SK-N-SH (cell line): ENCODE measurements at regions not wholly inside any gene's neighbourhood (a gene's known extent, or its start where the extent isn't known, plus 50 kb on each side); places are given as distances from the start of the nearest gene placed in this dataset.

Experiments used
- CTCF ChIA-PET: fragments of 300-600, 350-600 bp; formaldehyde crosslinking; extraction: SDS; loops from one replicate; lab custom pipeline; 2021; lab: Yijun Ruan, JAX
- POLR2A ChIA-PET: fragments of 350-600 bp; sonication (Branson Sonifier 250); formaldehyde crosslinking; extraction: SDS; loops from one replicate; lab custom pipeline; 2020; ENCODE audit warnings: antibody characterized with exemption, inconsistent platforms; lab: Yijun Ruan, JAX
- DNase-seq: peaks from one replicate; pipeline ENCODE4 v3.0.0; 2012
- H2AFZ ChIP-seq: fragments of 200-600 bp; sonication (generic); 2 replicates; pipeline ENCODE4 v1.8.1; 2016; ENCODE audit warnings: antibody characterized with exemption, mild to moderate bottlenecking, low read depth
- H3F3A ChIP-seq: fragments of 200-600 bp; sonication (generic); replicated peaks from 2 replicates; pipeline ENCODE3; 2016; ENCODE audit warnings: antibody characterized with exemption, mild to moderate bottlenecking; ENCODE audit not compliant: insufficient read depth
- H3K27ac ChIP-seq, 2 experiments: fragments of 200-500 bp in 1 of 2; fragments of 200-600 bp in 1 of 2; sonication (Bioruptor generic) in 1 of 2; sonication (generic), shearing (Covaris generic) in 1 of 2; 2 replicates each; pipeline versions ENCODE4 v1.5.1 to v1.6.1; 2014 to 2016; ENCODE audit warnings: low read depth in 2 of 2, inconsistent platforms in 1 of 2, low read length in 1 of 2, mild to moderate bottlenecking in 1 of 2, mixed read lengths in 1 of 2
- H3K27me3 ChIP-seq: fragments of 200-600 bp; sonication (generic), shearing (Covaris generic); 2 replicates; pipeline ENCODE4 v1.6.1; 2016; ENCODE audit warnings: mixed run types; ENCODE audit not compliant: insufficient read depth
- H3K36me3 ChIP-seq, 2 experiments: fragments of 200-500 bp in 1 of 2; fragments of 200-600 bp in 1 of 2; sonication (Bioruptor generic) in 1 of 2; sonication (generic) in 1 of 2; replicated peaks in 1 of 2; 2 replicates each; pipeline versions ENCODE3 to v1.5.1; 2014 to 2016; ENCODE audit warnings: low read length in 1 of 2, mild to moderate bottlenecking in 1 of 2; ENCODE audit not compliant: insufficient read depth in 2 of 2, control insufficient read depth in 1 of 2
- H3K4me1 ChIP-seq, 2 experiments: fragments of 200-500 bp in 1 of 2; fragments of 200-600 bp in 1 of 2; sonication (Bioruptor generic) in 1 of 2; sonication (generic), shearing (Covaris generic) in 1 of 2; 2 replicates each; pipeline versions ENCODE4 v1.5.1 to v1.6.1; 2014 to 2016; ENCODE audit warnings: low read depth in 1 of 2, low read length in 1 of 2, mixed run types in 1 of 2; ENCODE audit not compliant: insufficient read depth in 2 of 2, control insufficient read depth in 1 of 2
- H3K4me2 ChIP-seq: fragments of 200-600 bp; sonication (generic), shearing (Covaris generic); 2 replicates; pipeline ENCODE4 v1.6.1; 2017; ENCODE audit warnings: mixed run types
- H3K4me3 ChIP-seq, 2 experiments: fragments of 200-500 bp in 1 of 2; fragments of 200-600 bp in 1 of 2; sonication (Bioruptor generic) in 1 of 2; sonication (generic), shearing (Covaris generic) in 1 of 2; 2 replicates each; pipeline versions ENCODE4 v1.5.1 to v1.8.1; 2014 to 2016; ENCODE audit warnings: low read depth in 2 of 2, inconsistent platforms in 1 of 2, low read length in 1 of 2, mild to moderate bottlenecking in 1 of 2, mixed read lengths in 1 of 2, moderate library complexity in 1 of 2
- H3K79me2 ChIP-seq: fragments of 200-600 bp; sonication (generic); 2 replicates; pipeline ENCODE4 v1.8.1; 2017; ENCODE audit warnings: mild to moderate bottlenecking; ENCODE audit not compliant: insufficient read depth
- H3K9ac ChIP-seq: fragments of 200-600 bp; sonication (generic); 2 replicates; pipeline ENCODE4 v1.6.1; 2017; ENCODE audit warnings: mixed run types
- H3K9me2 ChIP-seq: fragments of 200-600 bp; sonication (generic); 2 replicates; pipeline ENCODE4 v1.6.1; 2017; ENCODE audit warnings: mixed run types
- H3K9me3 ChIP-seq: fragments of 200-600 bp; sonication (generic); 2 replicates; pipeline ENCODE4 v1.6.1; 2017; ENCODE audit warnings: mixed run types, mild to moderate bottlenecking, moderate library complexity
- H4K20me1 ChIP-seq: fragments of 200-600 bp; sonication (generic); 2 replicates; pipeline ENCODE4 v1.6.1; 2017; ENCODE audit warnings: mild to moderate bottlenecking, mixed run types; ENCODE audit not compliant: insufficient read depth
- EZH2phosphoT487 ChIP-seq: fragments of 200-600 bp; sonication (generic); IDR thresholded peaks from 2 replicates; pipeline ENCODE4 v1.6.1; 2017; ENCODE audit warnings: low read depth, mixed run types, mild to moderate bottlenecking, antibody characterized with exemption, moderate library complexity, borderline replicate concordance
- FOSL2 ChIP-seq: IDR thresholded peaks from 2 replicates; pipeline ENCODE4 v1.4.0; 2012; ENCODE audit warnings: low read depth, mild to moderate bottlenecking, moderate library complexity, borderline replicate concordance
- RAD21 ChIP-seq: IDR thresholded peaks from 2 replicates; pipeline ENCODE4 v1.6.1; 2012; ENCODE audit warnings: mild to moderate bottlenecking, low read length
- RCOR1 ChIP-seq: fragments of 150-350 bp; IDR thresholded peaks from 2 replicates; pipeline ENCODE4 v1.6.1; 2017; ENCODE audit warnings: antibody characterized with exemption, low read length
- TEAD4 ChIP-seq: IDR thresholded peaks from 2 replicates; pipeline ENCODE4 v1.4.0; 2012; ENCODE audit warnings: mild to moderate bottlenecking, borderline replicate concordance; ENCODE audit not compliant: insufficient read depth
- WGBS: methylation state at CpG from one replicate; pipeline ENCODE4 v1.1.6; 2017; ENCODE audit warnings: low lambda C conversion rate; 5-methylcytosine and 5-hydroxymethylcytosine counted together
- TF ChIP-seq, protein P1 (sequence below): fragments of 200-600 bp; sonication (generic); IDR thresholded peaks from 2 replicates; pipeline ENCODE4 v1.6.1; 2017; ENCODE audit warnings: antibody characterized with exemption, mild to moderate bottlenecking, moderate library complexity
- TF ChIP-seq, protein P2 (sequence below): IDR thresholded peaks from 2 replicates; pipeline ENCODE4 v1.4.0; 2012; ENCODE audit warnings: low read depth, borderline replicate concordance

DNA sequence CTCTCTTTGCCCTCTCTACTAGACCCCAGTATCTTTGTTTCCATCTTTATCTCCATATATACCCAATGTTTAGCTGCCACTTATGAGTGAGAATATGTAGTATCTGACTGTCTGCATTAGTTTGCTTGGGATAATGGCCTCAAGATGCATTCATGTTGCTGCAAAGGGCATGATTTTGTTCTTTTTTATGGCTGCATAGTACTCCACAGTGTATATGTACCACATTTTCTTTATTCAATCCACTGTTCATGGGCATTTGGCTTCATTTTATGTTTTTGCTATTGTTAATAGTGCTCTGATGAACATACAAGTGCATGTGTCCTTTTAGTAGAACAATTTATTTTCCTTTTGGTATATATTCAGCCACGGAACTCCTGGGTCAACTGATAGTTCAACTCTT lies 671.5 kb upstream of the GRM7 start:
- Histone ChIP-seq H3K36me3 (no peaks in the 10 kb centered on the region), H4K20me1 (no peaks in the 10 kb centered on the region), H3K4me1 (no peaks in the 10 kb centered on the region), H3K27me3 (no peaks in the 10 kb centered on the region), H2AFZ (no peak overlapping the region), H3K9ac (no peak overlapping the region), H3F3A (no peaks in the 10 kb centered on the region), H3K79me2 (no peaks in the 10 kb centered on the region), H3K27ac (no peak overlapping the region), H3K9me3 (no peaks in the 10 kb centered on the region), H3K9me2 (no peaks in the 10 kb centered on the region), H3K4me2 (no peak overlapping the region), H3K4me3 (no peak overlapping the region)
- POLR2A ChIA-PET, result no interaction called here
- CTCF ChIA-PET, result interaction anchor here (0.7 kb wide), 1 partner anchor 535 kb away, joined by 3 read pairs; no protein-coding TSS in a partner anchor
- DNase-seq, result no peak
- TF ChIP-seq, protein P1, sequence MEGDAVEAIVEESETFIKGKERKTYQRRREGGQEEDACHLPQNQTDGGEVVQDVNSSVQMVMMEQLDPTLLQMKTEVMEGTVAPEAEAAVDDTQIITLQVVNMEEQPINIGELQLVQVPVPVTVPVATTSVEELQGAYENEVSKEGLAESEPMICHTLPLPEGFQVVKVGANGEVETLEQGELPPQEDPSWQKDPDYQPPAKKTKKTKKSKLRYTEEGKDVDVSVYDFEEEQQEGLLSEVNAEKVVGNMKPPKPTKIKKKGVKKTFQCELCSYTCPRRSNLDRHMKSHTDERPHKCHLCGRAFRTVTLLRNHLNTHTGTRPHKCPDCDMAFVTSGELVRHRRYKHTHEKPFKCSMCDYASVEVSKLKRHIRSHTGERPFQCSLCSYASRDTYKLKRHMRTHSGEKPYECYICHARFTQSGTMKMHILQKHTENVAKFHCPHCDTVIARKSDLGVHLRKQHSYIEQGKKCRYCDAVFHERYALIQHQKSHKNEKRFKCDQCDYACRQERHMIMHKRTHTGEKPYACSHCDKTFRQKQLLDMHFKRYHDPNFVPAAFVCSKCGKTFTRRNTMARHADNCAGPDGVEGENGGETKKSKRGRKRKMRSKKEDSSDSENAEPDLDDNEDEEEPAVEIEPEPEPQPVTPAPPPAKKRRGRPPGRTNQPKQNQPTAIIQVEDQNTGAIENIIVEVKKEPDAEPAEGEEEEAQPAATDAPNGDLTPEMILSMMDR, result no peak
- no peak for TF ChIP-seq EZH2phosphoT487
- TF ChIP-seq, protein P2, sequence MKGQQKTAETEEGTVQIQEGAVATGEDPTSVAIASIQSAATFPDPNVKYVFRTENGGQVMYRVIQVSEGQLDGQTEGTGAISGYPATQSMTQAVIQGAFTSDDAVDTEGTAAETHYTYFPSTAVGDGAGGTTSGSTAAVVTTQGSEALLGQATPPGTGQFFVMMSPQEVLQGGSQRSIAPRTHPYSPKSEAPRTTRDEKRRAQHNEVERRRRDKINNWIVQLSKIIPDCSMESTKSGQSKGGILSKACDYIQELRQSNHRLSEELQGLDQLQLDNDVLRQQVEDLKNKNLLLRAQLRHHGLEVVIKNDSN, result no peak
- no peak for TF ChIP-seq FOSL2
- no peak for TF ChIP-seq TEAD4
- 20% methylated on average over 1 of the region's 1 CpG for WGBS

DNA sequence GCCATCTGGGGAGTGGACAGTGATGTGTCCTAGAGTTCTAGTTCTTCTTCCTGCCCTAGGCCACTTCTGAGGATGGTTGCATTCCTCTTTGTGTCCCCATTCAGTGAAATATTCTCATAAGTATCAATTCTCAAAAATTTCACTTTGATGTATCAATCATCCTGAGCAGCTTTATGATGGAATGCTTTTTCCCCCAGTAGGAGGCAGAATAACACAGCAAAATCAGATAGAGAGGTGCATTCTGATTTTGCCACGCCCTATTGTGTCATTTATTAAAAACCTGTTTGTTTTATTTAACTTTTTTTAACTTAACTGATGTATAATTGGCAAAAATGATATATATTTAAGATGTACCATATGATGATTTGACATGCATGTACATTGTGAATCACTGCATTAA lies 656.0 kb upstream of the GRM7 start:
- Histone ChIP-seq H3K9me3 (no peaks in the 10 kb centered on the region), H3K4me3 (no peak overlapping the region), H4K20me1 (no peaks in the 10 kb centered on the region), H3K9me2 (no peaks in the 10 kb centered on the region), H3K36me3 (no peaks in the 10 kb centered on the region), H3K27me3 (no peaks in the 10 kb centered on the region), H3K4me2 (no peak overlapping the region), H3K4me1 (no peaks in the 10 kb centered on the region), H3K79me2 (no peaks in the 10 kb centered on the region), H3F3A (no peaks in the 10 kb centered on the region), H2AFZ (no peak overlapping the region), H3K27ac (no peak overlapping the region), H3K9ac (no peak overlapping the region)
- CTCF ChIA-PET, result no interaction called here
- POLR2A ChIA-PET, result no interaction called here
- 0% methylated on average over 1 of the region's 1 CpG for WGBS
- DNase-seq, result no peak
- TF ChIP-seq RCOR1 (no peak), RAD21 (peak; percentile 36), FOSL2 (no peak)
- TF ChIP-seq, all 33 proteins: peak for 1
